PFSK-1 (cell line): ENCODE measurements at regions not wholly inside any gene's neighbourhood (a gene's known extent, or its start where the extent isn't known, plus 50 kb on each side); places are given as distances from the start of the nearest gene placed in this dataset.

Source experiments
- REST ChIP-seq, 2 experiments: IDR thresholded peaks; 2 replicates each; pipeline versions ENCODE4 v1.6.1 to v1.8.0; 2011 to 2012; ENCODE audit warnings: low read depth in 2 of 2, low read length in 2 of 2, control low read depth in 1 of 2, inconsistent platforms in 1 of 2, mild to moderate bottlenecking in 1 of 2, moderate library complexity in 1 of 2; ENCODE audit not compliant: insufficient read depth in 1 of 2
- SIN3A ChIP-seq: IDR thresholded peaks from 2 replicates; pipeline ENCODE4 v1.6.1; 2012; ENCODE audit warnings: mild to moderate bottlenecking, low read length, moderate library complexity, borderline replicate concordance; ENCODE audit not compliant: insufficient read depth

DNA sequence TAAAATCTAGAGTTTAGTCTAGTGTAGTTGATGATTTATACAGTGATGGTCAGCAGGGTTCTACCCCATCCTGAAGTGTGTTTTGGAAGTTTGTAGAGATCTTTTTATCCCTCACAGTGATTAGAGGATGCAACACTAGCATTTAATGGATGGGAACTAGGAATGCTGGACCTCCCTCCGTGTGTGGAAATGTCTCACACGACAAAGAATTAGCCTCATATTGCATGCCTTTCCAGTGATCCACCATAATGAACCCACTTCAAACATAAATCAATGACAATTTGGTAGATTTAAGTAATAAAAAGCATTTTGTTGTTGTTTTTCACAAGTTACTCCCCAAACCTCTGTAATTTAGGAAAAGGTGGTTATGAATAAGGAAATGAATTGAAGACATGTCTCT is 82.5 kb upstream of the LMNB1 start:
- TF ChIP-seq REST (IDR thresholded peaks at IDR 0.05; ENCODE audit: insufficient read depth in 1 of 2, low read depth in 2 of 2, low read length in 2 of 2) (no peak), SIN3A (no peak)
